Stimulated activated CD8-positive, alpha-beta memory T cell treated with anti-CD3 and anti-CD28 coated beads, Interleukin-12 subunit alpha, Interleukin-12 subunit beta, amount 100 ng/mL, for 24 hours (primary cell): ENCODE measurements at regions not wholly inside any gene's neighbourhood (a gene's known extent, or its start where the extent isn't known, plus 50 kb on each side); places are given as distances from the start of the nearest gene placed in this dataset.
"Not testable (repeated sequence)": the region's sequence is repeated elsewhere in the genome, so short reads cannot be mapped to it uniquely, and the experiment has no call there.

Experiments
- DNase-seq: peaks from one replicate; pipeline ENCODE4 v3.0.0-alpha.2; 2020; ENCODE audit errors: extremely low read depth

- DNase-seq = no peak
Observed at GRCh38 chrX:65331371-65331770, 203.2 kb downstream of the LAS1L start.

- no peak for DNase-seq
Observed at GRCh38 chrX:65300104-65300809, 234.3 kb downstream of the LAS1L start.

GRCh38 chrX:65282905-65283304, 251.7 kb downstream of the LAS1L start:
- not testable (repeated sequence) for DNase-seq

GRCh38 chrX:65273152-65273551, 261.4 kb downstream of the LAS1L start:
- DNase-seq = no peak

- no peak for DNase-seq
Observed at GRCh38 chrX:65266482-65266881, 268.1 kb downstream of the LAS1L start.

- no peak for DNase-seq
Observed at GRCh38 chrX:65253817-65254216, 277.6 kb upstream of the ZC4H2 start.

- DNase-seq = no peak
Observed at GRCh38 chrX:65241059-65241721, 264.9 kb upstream of the ZC4H2 start.

GRCh38 chrX:65203545-65203944, 227.3 kb upstream of the ZC4H2 start:
- no peak for DNase-seq

- no peak for DNase-seq
Observed at GRCh38 chrX:65196758-65197360, 220.6 kb upstream of the ZC4H2 start.

GRCh38 chrX:65195621-65196020, 219.4 kb upstream of the ZC4H2 start:
- no peak for DNase-seq

- no peak for DNase-seq
Observed at GRCh38 chrX:65194547-65194946, 218.3 kb upstream of the ZC4H2 start.

GRCh38 chrX:65163325-65163724, 187.1 kb upstream of the ZC4H2 start:
- DNase-seq = not testable (repeated sequence)

GRCh38 chrX:65148232-65148631, 172.0 kb upstream of the ZC4H2 start:
- DNase-seq = no peak

- DNase-seq = no peak
Observed at GRCh38 chrX:65136424-65136823, 160.2 kb upstream of the ZC4H2 start.

GRCh38 chrX:65127842-65128241, 151.6 kb upstream of the ZC4H2 start:
- DNase-seq = no peak

- DNase-seq = no peak
Observed at GRCh38 chrX:65098851-65099250, 122.6 kb upstream of the ZC4H2 start.

- DNase-seq = no peak
Observed at GRCh38 chrX:65093658-65094057, 117.4 kb upstream of the ZC4H2 start.

GRCh38 chrX:65073233-65073632, 97.0 kb upstream of the ZC4H2 start:
- no peak for DNase-seq

- no peak for DNase-seq
Observed at GRCh38 chrX:65072590-65072989, 96.3 kb upstream of the ZC4H2 start.

- not testable (repeated sequence) for DNase-seq
Observed at GRCh38 chrX:65058626-65059025, 82.4 kb upstream of the ZC4H2 start.

- DNase-seq = no peak
Observed at GRCh38 chrX:65045001-65045400, 68.8 kb upstream of the ZC4H2 start.

GRCh38 chrX:65035446-65035770, 59.2 kb upstream of the ZC4H2 start:
- DNase-seq = no peak
